ENCODE measurements at regions not wholly inside any gene's neighbourhood (a gene's known extent, or its start where the extent isn't known, plus 50 kb on each side); places are given as distances from the start of the nearest gene placed in this dataset.

- Histone ChIP-seq H3K79me2 (no peaks in the 10 kb centered on the region), H3K27me3 (ENCODE audit: control insufficient read depth, insufficient read depth, low read length) (no peaks in the 10 kb centered on the region), H3K4me1 (no peaks in the 10 kb centered on the region), H3K4me3 (ENCODE audit: low read depth, low read length) (no peak overlapping the region), H3K4me2 (ENCODE audit: low read length) (no peak overlapping the region), H3K36me3 (ENCODE audit: control insufficient read depth, insufficient read depth, low read length) (no peaks in the 10 kb centered on the region), H2AFZ (no peak overlapping the region), H3K9me3 (ENCODE audit: control insufficient read depth, low read length) (no peaks in the 10 kb centered on the region), H3K9ac (no peak overlapping the region), H3K27ac (no peak overlapping the region)
- no peak for TF ChIP-seq CTCF (IDR thresholded peaks at IDR 0.05)
Measured at GRCh38 chr2:144751142-144751905, 231.4 kb upstream of the ZEB2 start.

DNA sequence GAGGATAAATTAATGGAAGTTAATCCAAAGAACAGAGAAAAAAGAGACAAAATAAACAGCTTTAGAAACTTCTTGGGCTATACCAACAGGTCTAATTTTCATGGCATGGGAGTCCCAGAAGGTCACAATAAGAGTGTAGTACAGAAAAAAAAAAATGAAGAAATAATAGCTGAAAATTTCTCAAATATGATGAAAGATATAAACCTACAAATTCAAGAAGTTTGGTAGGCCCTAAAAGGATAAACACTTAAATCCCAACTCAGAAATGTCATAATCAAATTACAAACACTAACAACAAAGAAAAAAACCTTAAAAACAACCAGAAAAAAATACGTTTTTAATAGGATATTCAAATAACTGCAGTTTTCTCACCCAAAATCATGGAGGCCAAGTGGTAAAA is 229.3 kb upstream of the ZEB2 start:
- Histone ChIP-seq H3K27me3 (ENCODE audit: control insufficient read depth, insufficient read depth, low read length) (no peaks in the 10 kb centered on the region), H3K9ac (no peak overlapping the region), H3K27ac (no peak overlapping the region), H2AFZ (no peak overlapping the region), H3K4me3 (ENCODE audit: low read depth, low read length) (no peak overlapping the region), H3K4me1 (no peaks in the 10 kb centered on the region), H3K36me3 (ENCODE audit: control insufficient read depth, insufficient read depth, low read length) (no peaks in the 10 kb centered on the region), H3K9me3 (ENCODE audit: control insufficient read depth, low read length) (no peaks in the 10 kb centered on the region), H3K79me2 (no peaks in the 10 kb centered on the region), H3K4me2 (ENCODE audit: low read length) (no peak overlapping the region)
- no peak for TF ChIP-seq CTCF (IDR thresholded peaks at IDR 0.05)

- Histone ChIP-seq H3K9me3 (ENCODE audit: control insufficient read depth, low read length) (no peaks in the 10 kb centered on the region), H3K27me3 (ENCODE audit: control insufficient read depth, insufficient read depth, low read length) (no peaks in the 10 kb centered on the region), H2AFZ (no peak overlapping the region), H3K36me3 (ENCODE audit: control insufficient read depth, insufficient read depth, low read length) (no peaks in the 10 kb centered on the region), H3K9ac (no peak overlapping the region), H3K27ac (no peak overlapping the region), H3K4me1 (no peaks in the 10 kb centered on the region), H3K79me2 (no peaks in the 10 kb centered on the region), H3K4me3 (ENCODE audit: low read depth, low read length) (no peak overlapping the region), H3K4me2 (ENCODE audit: low read length) (no peak overlapping the region)
- TF ChIP-seq CTCF (IDR thresholded peaks at IDR 0.05) = no peak
Measured at GRCh38 chr2:144748443-144748842, 228.5 kb upstream of the ZEB2 start.

- Histone ChIP-seq H3K36me3 (ENCODE audit: control insufficient read depth, insufficient read depth, low read length) (no peaks in the 10 kb centered on the region), H3K9me3 (ENCODE audit: control insufficient read depth, low read length) (no peaks in the 10 kb centered on the region), H3K4me1 (no peaks in the 10 kb centered on the region), H2AFZ (no peak overlapping the region), H3K4me2 (ENCODE audit: low read length) (no peak overlapping the region), H3K4me3 (ENCODE audit: low read depth, low read length) (no peak overlapping the region), H3K79me2 (no peaks in the 10 kb centered on the region), H3K9ac (no peak overlapping the region), H3K27me3 (ENCODE audit: control insufficient read depth, insufficient read depth, low read length) (no peaks in the 10 kb centered on the region), H3K27ac (no peak overlapping the region)
- no peak for TF ChIP-seq CTCF (IDR thresholded peaks at IDR 0.05)
Measured at GRCh38 chr2:144747571-144747970, 227.7 kb upstream of the ZEB2 start.

- no peak overlapping the region for H3K27ac ChIP-seq
- H3K9ac ChIP-seq = no peak overlapping the region
- no peak for TF ChIP-seq CTCF (IDR thresholded peaks at IDR 0.05)
- H3K4me3 ChIP-seq (ENCODE audit: low read depth, low read length) = no peak overlapping the region
- H3K4me2 ChIP-seq (ENCODE audit: low read length) = no peak overlapping the region
- H2AFZ ChIP-seq = no peak overlapping the region
- no peaks in the 10 kb centered on the region for H3K27me3 ChIP-seq (ENCODE audit: control insufficient read depth, insufficient read depth, low read length)
- H3K9me3 ChIP-seq (ENCODE audit: control insufficient read depth, low read length) = no peaks in the 10 kb centered on the region
- no peaks in the 10 kb centered on the region for H3K4me1 ChIP-seq
- no peaks in the 10 kb centered on the region for H3K36me3 ChIP-seq (ENCODE audit: control insufficient read depth, insufficient read depth, low read length)
- H3K79me2 ChIP-seq = no peaks in the 10 kb centered on the region
Measured at GRCh38 chr2:144745424-144745823, 225.5 kb upstream of the ZEB2 start.

All from parathyroid adenoma (tissue), 2 donors.